ENCODE measurements at regions not wholly inside any gene's neighbourhood (a gene's known extent, or its start where the extent isn't known, plus 50 kb on each side); places are given as distances from the start of the nearest gene placed in this dataset.

DNA sequence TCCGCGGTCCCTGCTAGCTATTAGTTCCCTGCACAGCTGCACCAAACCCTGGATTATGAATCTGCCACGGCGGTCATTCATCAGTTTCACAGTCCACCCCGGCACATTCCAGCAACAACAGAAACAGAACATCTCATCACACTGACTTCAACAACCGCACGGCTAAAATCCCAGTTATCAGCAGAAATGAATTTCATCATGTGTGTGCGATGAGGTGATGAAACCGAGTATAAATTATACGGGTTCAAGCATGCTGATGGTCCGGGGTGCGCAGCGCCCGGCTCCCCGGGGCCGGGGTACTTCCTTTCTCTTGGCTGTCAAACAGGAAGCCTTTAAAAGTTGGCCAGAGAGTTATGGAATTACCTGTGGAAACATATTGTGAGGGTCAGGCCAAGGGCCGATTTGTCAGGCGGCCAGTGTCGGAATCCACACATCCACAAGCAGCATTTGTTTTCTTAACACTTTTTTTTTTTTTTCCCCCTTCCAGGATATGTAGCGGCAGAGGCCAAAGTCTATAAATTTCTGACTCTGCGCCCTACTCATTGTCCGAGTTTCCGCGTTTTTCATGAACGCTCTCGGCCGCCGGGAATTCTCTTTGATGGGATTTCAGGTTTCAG is 420.9 kb upstream of the MGMT start:
- TF ChIP-seq CTCF (IDR thresholded peaks at IDR 0.05; ENCODE audit: low read length) = no peak
- TF ChIP-seq EZH2 (IDR thresholded peaks at IDR 0.05; ENCODE audit: borderline replicate concordance, low read length) = no peak
